GM20000 (cell line): ENCODE measurements at regions not wholly inside any gene's neighbourhood (a gene's known extent, or its start where the extent isn't known, plus 50 kb on each side); places are given as distances from the start of the nearest gene placed in this dataset.

ENCODE experiments used
- DNase-seq: peaks from one replicate; pipeline ENCODE4 v3.0.0; 2012; ENCODE audit warnings: low spot score
- TF ChIP-seq, protein P1 (sequence below): IDR thresholded peaks from 2 replicates; pipeline ENCODE4 v1.5.1; 2012; ENCODE audit warnings: mild to moderate bottlenecking, control low read depth; ENCODE audit errors: extremely low read depth, missing control alignments

- DNase-seq = no peak
- TF ChIP-seq, protein P1, sequence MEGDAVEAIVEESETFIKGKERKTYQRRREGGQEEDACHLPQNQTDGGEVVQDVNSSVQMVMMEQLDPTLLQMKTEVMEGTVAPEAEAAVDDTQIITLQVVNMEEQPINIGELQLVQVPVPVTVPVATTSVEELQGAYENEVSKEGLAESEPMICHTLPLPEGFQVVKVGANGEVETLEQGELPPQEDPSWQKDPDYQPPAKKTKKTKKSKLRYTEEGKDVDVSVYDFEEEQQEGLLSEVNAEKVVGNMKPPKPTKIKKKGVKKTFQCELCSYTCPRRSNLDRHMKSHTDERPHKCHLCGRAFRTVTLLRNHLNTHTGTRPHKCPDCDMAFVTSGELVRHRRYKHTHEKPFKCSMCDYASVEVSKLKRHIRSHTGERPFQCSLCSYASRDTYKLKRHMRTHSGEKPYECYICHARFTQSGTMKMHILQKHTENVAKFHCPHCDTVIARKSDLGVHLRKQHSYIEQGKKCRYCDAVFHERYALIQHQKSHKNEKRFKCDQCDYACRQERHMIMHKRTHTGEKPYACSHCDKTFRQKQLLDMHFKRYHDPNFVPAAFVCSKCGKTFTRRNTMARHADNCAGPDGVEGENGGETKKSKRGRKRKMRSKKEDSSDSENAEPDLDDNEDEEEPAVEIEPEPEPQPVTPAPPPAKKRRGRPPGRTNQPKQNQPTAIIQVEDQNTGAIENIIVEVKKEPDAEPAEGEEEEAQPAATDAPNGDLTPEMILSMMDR = no peak
Observed at GRCh38 chr5:87951661-87952060, 317.0 kb downstream of the TMEM161B start.

GRCh38 chr5:87949676-87950631, 318.7 kb downstream of the TMEM161B start:
- DNase-seq = no peak
- TF ChIP-seq, protein P1 = no peak

DNA sequence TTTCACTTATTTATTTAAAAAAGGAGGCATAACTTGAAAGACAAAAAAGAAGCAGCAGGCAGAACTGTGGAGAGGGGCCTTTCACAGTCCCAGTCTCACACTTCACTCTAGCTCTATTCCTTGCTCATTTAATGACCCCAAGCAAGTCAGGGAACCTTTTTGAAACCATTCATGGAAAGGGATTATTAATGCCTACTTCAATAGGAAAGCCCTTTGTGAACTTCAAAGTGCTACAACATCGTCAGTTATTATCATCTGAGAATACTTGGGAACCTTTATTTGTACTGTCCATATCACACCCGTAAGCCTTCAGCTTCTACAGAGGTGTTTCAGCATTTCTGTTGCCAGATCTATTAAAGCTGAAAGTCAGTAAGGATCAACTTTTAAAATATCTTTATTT, 320.2 kb downstream of the TMEM161B start:
- TF ChIP-seq, protein P1 = no peak
- no peak for DNase-seq

GRCh38 chr5:87946271-87946670, 322.4 kb downstream of the TMEM161B start:
- no peak for DNase-seq
- TF ChIP-seq, protein P1 = no peak

- DNase-seq = no peak
- TF ChIP-seq, protein P1 = no peak
Observed at GRCh38 chr5:87945286-87945650, 323.4 kb downstream of the TMEM161B start.

- TF ChIP-seq, protein P1 = no peak
- DNase-seq = no peak
Observed at GRCh38 chr5:87944553-87945285, 323.9 kb downstream of the TMEM161B start.

DNA sequence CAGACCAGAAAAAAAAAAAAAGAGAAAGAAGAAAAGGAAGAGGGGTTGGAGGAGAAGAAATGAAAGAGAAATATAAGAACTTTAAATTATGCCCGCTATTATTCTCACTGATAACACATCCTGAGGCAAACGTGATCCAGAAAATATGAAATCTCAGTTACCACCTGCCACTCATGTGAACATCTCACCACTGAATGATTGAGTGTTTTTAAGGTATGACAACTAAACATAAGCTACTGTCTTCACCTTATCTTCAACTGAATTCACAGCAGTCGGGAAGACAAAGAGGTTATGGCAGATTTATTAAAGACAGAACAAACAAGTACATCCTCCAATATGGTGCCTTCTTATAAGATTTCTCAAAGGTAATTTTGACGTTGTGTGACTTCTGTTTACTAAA, 327.9 kb downstream of the TMEM161B start:
- DNase-seq = no peak

More for the DNA sequence above, 327.9 kb downstream of the TMEM161B start:
- TF ChIP-seq, protein P1 = no peak
